PFSK-1 (cell line): ENCODE measurements at regions not wholly inside any gene's neighbourhood (a gene's known extent, or its start where the extent isn't known, plus 50 kb on each side); places are given as distances from the start of the nearest gene placed in this dataset.

Source experiments
- REST ChIP-seq, 2 experiments: IDR thresholded peaks; 2 replicates each; pipeline versions ENCODE4 v1.6.1 to v1.8.0; 2011 to 2012; ENCODE audit warnings: low read depth in 2 of 2, low read length in 2 of 2, control low read depth in 1 of 2, inconsistent platforms in 1 of 2, mild to moderate bottlenecking in 1 of 2, moderate library complexity in 1 of 2; ENCODE audit not compliant: insufficient read depth in 1 of 2
- TAF1 ChIP-seq: IDR thresholded peaks from 2 replicates; pipeline ENCODE4 v1.6.1; 2012; ENCODE audit warnings: low read length, control low read depth, borderline replicate concordance; ENCODE audit not compliant: insufficient read depth

- no peak for TF ChIP-seq REST (IDR thresholded peaks at IDR 0.05; ENCODE audit: insufficient read depth in 1 of 2, low read depth in 2 of 2, low read length in 2 of 2)
- no peak for TF ChIP-seq TAF1
Observed at GRCh38 chr20:48471759-48472408, 355.9 kb downstream of the PREX1 start.
